Activated T-cell treated with anti-CD3 and anti-CD28 coated beads, Interleukin-2, amount 50 U/mL, for 24 hours (primary cell): ENCODE measurements at regions not wholly inside any gene's neighbourhood (a gene's known extent, or its start where the extent isn't known, plus 50 kb on each side); places are given as distances from the start of the nearest gene placed in this dataset.

ENCODE experiments used
- DNase-seq: peaks from one replicate; pipeline ENCODE4 v3.0.0-alpha.2; 2020
- H3K27ac Mint-ChIP-seq: 2 replicates; pipeline ENCODE4 v1.8.0; 2020; ENCODE audit warnings: mild to moderate bottlenecking, mixed read lengths
- H3K27me3 Mint-ChIP-seq: 2 replicates; pipeline ENCODE4 v1.8.0; 2020; ENCODE audit warnings: mixed read lengths
- H3K36me3 Mint-ChIP-seq: 2 replicates; pipeline ENCODE4 v1.8.0; 2020; ENCODE audit warnings: low read depth, mixed read lengths
- H3K4me1 Mint-ChIP-seq: 2 replicates; pipeline ENCODE4 v1.8.0; 2020; ENCODE audit warnings: low read depth, mixed read lengths
- H3K4me3 Mint-ChIP-seq: 2 replicates; pipeline ENCODE4 v1.8.0; 2020; ENCODE audit warnings: mild to moderate bottlenecking, moderate library complexity, mixed read lengths
- H3K9me3 Mint-ChIP-seq: 2 replicates; pipeline ENCODE4 v1.8.0; 2020; ENCODE audit warnings: mixed read lengths

GRCh38 chr5:165231821-165232508, 1726.5 kb downstream of the MAT2B start:
- Mint-ChIP-seq H3K36me3 (no peaks in the 10 kb centered on the region), H3K27ac (no peak overlapping the region), H3K9me3 (peaks cover 7% of the 10 kb centered on the region), H3K4me1 (no peaks in the 10 kb centered on the region), H3K27me3 (no peaks in the 10 kb centered on the region), H3K4me3 (no peak overlapping the region)
- DNase-seq = no peak

GRCh38 chr5:165232509-165233028, 1727.2 kb downstream of the MAT2B start:
- peaks cover 7% of the 10 kb centered on the region for H3K9me3 Mint-ChIP-seq
- no peaks in the 10 kb centered on the region for H3K36me3 Mint-ChIP-seq
- H3K4me1 Mint-ChIP-seq = no peaks in the 10 kb centered on the region
- H3K27me3 Mint-ChIP-seq = no peaks in the 10 kb centered on the region
- H3K4me3 Mint-ChIP-seq = no peak overlapping the region
- no peak for DNase-seq
- no peak overlapping the region for H3K27ac Mint-ChIP-seq

- Mint-ChIP-seq H3K27ac (no peak overlapping the region), H3K4me1 (no peaks in the 10 kb centered on the region), H3K27me3 (no peaks in the 10 kb centered on the region)
These were observed 1736.4 kb downstream of the MAT2B start for GRCh38 chr5:165241811-165242210.

GRCh38 chr5:165242646-165243045, 1737.2 kb downstream of the MAT2B start:
- Mint-ChIP-seq H3K9me3 (peaks cover 7% of the 10 kb centered on the region), H3K27ac (no peak overlapping the region), H3K27me3 (no peaks in the 10 kb centered on the region), H3K36me3 (no peaks in the 10 kb centered on the region), H3K4me3 (no peak overlapping the region), H3K4me1 (no peaks in the 10 kb centered on the region)
- DNase-seq = no peak

More at GRCh38 chr5:165241811-165242210, 1736.4 kb downstream of the MAT2B start:
- no peak for DNase-seq
- Mint-ChIP-seq H3K36me3 (no peaks in the 10 kb centered on the region), H3K9me3 (peaks cover 7% of the 10 kb centered on the region), H3K4me3 (no peak overlapping the region)

GRCh38 chr5:165244407-165244806, 1739.0 kb downstream of the MAT2B start:
- no peak for DNase-seq
- Mint-ChIP-seq H3K4me1 (no peaks in the 10 kb centered on the region), H3K4me3 (no peak overlapping the region), H3K9me3 (peaks cover 9% of the 10 kb centered on the region), H3K36me3 (no peaks in the 10 kb centered on the region), H3K27ac (no peak overlapping the region), H3K27me3 (no peaks in the 10 kb centered on the region)

GRCh38 chr5:165258197-165258771, 1752.9 kb downstream of the MAT2B start:
- Mint-ChIP-seq H3K27ac (no peak overlapping the region), H3K9me3 (no peaks in the 10 kb centered on the region), H3K4me3 (no peak overlapping the region), H3K4me1 (no peaks in the 10 kb centered on the region), H3K36me3 (no peaks in the 10 kb centered on the region), H3K27me3 (no peaks in the 10 kb centered on the region)
- no peak for DNase-seq

- peaks cover 7% of the 10 kb centered on the region for H3K9me3 Mint-ChIP-seq
- H3K4me1 Mint-ChIP-seq = no peaks in the 10 kb centered on the region
- H3K36me3 Mint-ChIP-seq = no peaks in the 10 kb centered on the region
- no peak for DNase-seq
- no peak overlapping the region for H3K27ac Mint-ChIP-seq
- H3K4me3 Mint-ChIP-seq = no peak overlapping the region
- no peaks in the 10 kb centered on the region for H3K27me3 Mint-ChIP-seq
These were observed 1755.0 kb downstream of the MAT2B start for GRCh38 chr5:165260426-165260825.

GRCh38 chr5:165263536-165263935, 1758.1 kb downstream of the MAT2B start:
- no peaks in the 10 kb centered on the region for H3K27me3 Mint-ChIP-seq
- no peak for DNase-seq
- H3K9me3 Mint-ChIP-seq = peaks cover 7% of the 10 kb centered on the region
- H3K36me3 Mint-ChIP-seq = no peaks in the 10 kb centered on the region
- no peaks in the 10 kb centered on the region for H3K4me1 Mint-ChIP-seq
- H3K4me3 Mint-ChIP-seq = no peak overlapping the region
- H3K27ac Mint-ChIP-seq = no peak overlapping the region

- H3K4me3 Mint-ChIP-seq = no peak overlapping the region
- H3K27ac Mint-ChIP-seq = no peak overlapping the region
- no peaks in the 10 kb centered on the region for H3K27me3 Mint-ChIP-seq
These were observed 1761.5 kb downstream of the MAT2B start for GRCh38 chr5:165266939-165267338.

GRCh38 chr5:165272436-165272835, 1767.0 kb downstream of the MAT2B start:
- no peaks in the 10 kb centered on the region for H3K36me3 Mint-ChIP-seq
- H3K27me3 Mint-ChIP-seq = no peaks in the 10 kb centered on the region
- DNase-seq = no peak
- H3K4me1 Mint-ChIP-seq = no peaks in the 10 kb centered on the region
- no peak overlapping the region for H3K27ac Mint-ChIP-seq
- peaks cover 10% of the 10 kb centered on the region for H3K9me3 Mint-ChIP-seq
- no peak overlapping the region for H3K4me3 Mint-ChIP-seq

More at GRCh38 chr5:165266939-165267338, 1761.5 kb downstream of the MAT2B start:
- Mint-ChIP-seq H3K9me3 (peaks cover 9% of the 10 kb centered on the region), H3K4me1 (no peaks in the 10 kb centered on the region), H3K36me3 (no peaks in the 10 kb centered on the region)
- DNase-seq = no peak

- Mint-ChIP-seq H3K4me3 (no peak overlapping the region), H3K9me3 (peaks cover 11% of the 10 kb centered on the region), H3K27ac (no peak overlapping the region), H3K4me1 (no peaks in the 10 kb centered on the region), H3K36me3 (no peaks in the 10 kb centered on the region), H3K27me3 (no peaks in the 10 kb centered on the region)
- no peak for DNase-seq
These were observed 1772.2 kb downstream of the MAT2B start for GRCh38 chr5:165277661-165278060.

GRCh38 chr5:165282491-165282890, 1777.1 kb downstream of the MAT2B start:
- H3K27ac Mint-ChIP-seq = no peak overlapping the region
- H3K9me3 Mint-ChIP-seq = peaks cover 8% of the 10 kb centered on the region
- no peaks in the 10 kb centered on the region for H3K27me3 Mint-ChIP-seq
- DNase-seq = no peak
- H3K4me1 Mint-ChIP-seq = no peaks in the 10 kb centered on the region
- H3K36me3 Mint-ChIP-seq = no peaks in the 10 kb centered on the region
- no peak overlapping the region for H3K4me3 Mint-ChIP-seq

GRCh38 chr5:165286692-165287091, 1781.3 kb downstream of the MAT2B start:
- no peak overlapping the region for H3K27ac Mint-ChIP-seq
- H3K9me3 Mint-ChIP-seq = peaks cover 6% of the 10 kb centered on the region
- H3K27me3 Mint-ChIP-seq = no peaks in the 10 kb centered on the region
- no peak for DNase-seq
- no peaks in the 10 kb centered on the region for H3K36me3 Mint-ChIP-seq
- H3K4me3 Mint-ChIP-seq = no peak overlapping the region
- H3K4me1 Mint-ChIP-seq = no peaks in the 10 kb centered on the region

- DNase-seq = no peak
- Mint-ChIP-seq H3K4me1 (no peaks in the 10 kb centered on the region), H3K27me3 (no peaks in the 10 kb centered on the region), H3K9me3 (peaks cover 5% of the 10 kb centered on the region), H3K27ac (no peak overlapping the region), H3K4me3 (no peak overlapping the region), H3K36me3 (no peaks in the 10 kb centered on the region)
These were observed 1785.1 kb downstream of the MAT2B start for GRCh38 chr5:165290535-165290934.

GRCh38 chr5:165296401-165297130, 1791.1 kb downstream of the MAT2B start:
- no peaks in the 10 kb centered on the region for H3K36me3 Mint-ChIP-seq
- H3K9me3 Mint-ChIP-seq = peaks cover 6% of the 10 kb centered on the region
- H3K27me3 Mint-ChIP-seq = no peaks in the 10 kb centered on the region
- no peak overlapping the region for H3K4me3 Mint-ChIP-seq
- DNase-seq = no peak
- H3K27ac Mint-ChIP-seq = no peak overlapping the region
- H3K4me1 Mint-ChIP-seq = no peaks in the 10 kb centered on the region
